GM18907 (cell line): ENCODE measurements at regions not wholly inside any gene's neighbourhood (a gene's known extent, or its start where the extent isn't known, plus 50 kb on each side); places are given as distances from the start of the nearest gene placed in this dataset.

Experiments used
- ATAC-seq: cut with Tn5 transposase; IDR thresholded peaks from one replicate; pipeline ENCODE4 v1.9.1; 2021; ENCODE audit warnings: mild to moderate bottlenecking, moderate library complexity; ENCODE audit not compliant: unreplicated experiment

DNA sequence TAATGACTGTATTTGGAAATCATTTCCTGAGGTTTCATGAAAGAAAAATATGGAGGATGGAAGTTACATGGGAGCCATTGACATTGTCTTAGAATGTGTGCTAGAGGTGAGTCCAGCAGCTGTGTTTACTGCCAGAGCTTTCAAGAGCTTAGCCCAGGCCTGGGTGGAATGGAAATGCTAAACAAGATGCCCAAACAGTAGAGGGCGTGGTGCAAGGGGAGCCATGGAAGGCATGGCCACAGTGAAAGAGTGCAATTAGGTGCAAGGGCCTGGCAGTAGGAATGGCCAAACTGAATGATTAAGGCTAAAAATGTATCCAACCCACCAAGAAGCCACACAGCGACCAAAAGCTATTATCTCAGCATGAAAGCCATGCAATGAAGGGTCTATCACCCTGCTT is 257.7 kb upstream of the NR2F2 start:
- ATAC-seq: no peak

GRCh38 chr15:96073908-96074307 is 256.6 kb upstream of the NR2F2 start:
- ATAC-seq: no peak

GRCh38 chr15:96075895-96076294 is 254.6 kb upstream of the NR2F2 start:
- no peak for ATAC-seq

- ATAC-seq: no peak
Measured at GRCh38 chr15:96076350-96076749, 254.2 kb upstream of the NR2F2 start.

- ATAC-seq: no peak
Measured at GRCh38 chr15:96079041-96079440, 251.5 kb upstream of the NR2F2 start.

DNA sequence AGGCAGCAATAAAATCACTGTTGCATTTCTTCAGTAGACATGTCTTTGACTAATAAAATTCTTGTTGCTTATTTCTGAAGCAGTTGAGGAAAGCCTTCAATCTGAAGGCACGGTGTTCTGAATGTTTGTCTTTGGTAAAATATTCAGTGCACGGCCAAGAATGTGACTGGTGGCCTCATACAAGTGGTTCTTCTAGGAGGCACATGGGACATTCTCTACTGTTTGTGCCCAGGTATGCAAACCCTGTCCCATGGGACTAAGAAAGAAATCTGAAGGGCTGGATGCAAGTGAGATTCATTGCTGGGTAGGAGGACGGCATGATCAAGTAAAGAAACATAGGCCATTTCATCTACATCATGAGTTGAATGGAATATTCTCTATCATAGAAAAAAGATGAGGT is 250.6 kb upstream of the NR2F2 start:
- no peak for ATAC-seq

- ATAC-seq: no peak
Measured at GRCh38 chr15:96086164-96086563, 244.3 kb upstream of the NR2F2 start.

DNA sequence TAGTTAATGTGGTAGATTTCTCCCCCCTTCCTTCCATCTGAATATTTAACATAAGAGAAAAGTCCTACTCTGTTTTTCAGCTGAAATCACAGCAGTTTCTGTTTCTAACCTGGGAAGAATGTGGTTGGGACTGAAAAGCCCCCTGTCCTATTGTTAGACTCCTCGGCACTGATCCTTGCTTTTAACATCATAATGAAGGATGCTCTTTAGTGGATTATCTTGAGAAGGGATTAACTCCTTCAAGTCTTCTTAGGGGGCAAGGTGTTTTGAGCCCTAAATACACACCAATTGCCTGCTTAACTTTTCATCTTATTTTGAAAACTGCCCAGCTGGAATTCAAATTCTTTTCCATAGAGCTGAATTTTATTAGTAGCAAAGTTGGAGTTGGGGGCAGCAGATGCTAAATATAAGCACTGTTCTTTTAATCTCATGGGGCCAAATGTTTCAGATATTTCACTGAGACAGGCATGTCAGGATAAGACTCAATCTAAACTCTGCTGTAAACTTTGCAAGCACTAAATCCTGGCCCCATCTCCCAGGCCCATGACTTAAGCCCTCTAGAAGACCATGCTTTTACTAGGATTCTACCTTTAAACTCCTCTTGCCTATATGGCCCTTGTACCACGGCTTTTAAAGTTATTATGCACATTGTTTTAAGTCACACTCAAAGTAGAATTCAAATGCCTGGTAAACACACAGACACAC is 243.2 kb upstream of the NR2F2 start:
- ATAC-seq: no peak

DNA sequence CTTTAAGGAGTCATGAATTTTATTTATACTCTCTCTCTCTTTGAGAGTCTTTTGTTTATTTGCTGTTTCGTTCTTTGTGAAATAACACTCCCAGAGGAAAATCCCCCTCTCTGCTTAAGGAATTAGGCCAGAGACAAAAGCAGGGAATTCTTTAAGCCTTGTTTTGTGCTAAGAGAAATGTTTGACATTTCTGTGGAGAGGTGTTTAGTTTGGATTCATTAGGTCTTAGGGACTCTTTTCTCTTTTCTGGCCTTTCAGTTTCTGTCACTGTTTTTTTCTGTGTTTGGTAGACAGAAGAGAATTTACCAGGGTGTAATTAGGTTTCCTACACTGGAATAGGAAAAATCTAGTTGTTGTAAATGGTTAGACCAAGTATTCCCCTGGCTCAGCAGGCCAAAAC is 241.8 kb upstream of the NR2F2 start:
- ATAC-seq: no peak

GRCh38 chr15:96089405-96090058 is 241.0 kb upstream of the NR2F2 start:
- ATAC-seq: no peak

DNA sequence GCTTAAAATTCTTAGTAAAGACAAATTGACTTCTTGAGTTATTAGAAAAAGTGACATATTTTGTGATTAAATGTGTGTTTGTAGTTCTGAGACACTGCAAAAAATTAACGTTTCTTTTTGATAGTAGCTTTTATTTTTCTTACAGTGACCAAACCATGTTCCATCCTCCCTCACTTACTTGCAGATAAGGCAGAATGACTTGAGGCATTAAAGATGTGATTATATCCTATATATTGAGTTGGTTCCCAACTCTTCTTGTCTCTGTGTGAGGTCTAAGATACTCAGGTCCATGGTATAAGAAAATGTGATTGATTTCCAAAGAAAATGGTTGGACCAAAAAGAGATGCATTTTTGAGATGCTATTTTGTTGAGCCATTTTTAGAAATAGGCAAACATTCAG is 238.3 kb upstream of the NR2F2 start:
- ATAC-seq: no peak

DNA sequence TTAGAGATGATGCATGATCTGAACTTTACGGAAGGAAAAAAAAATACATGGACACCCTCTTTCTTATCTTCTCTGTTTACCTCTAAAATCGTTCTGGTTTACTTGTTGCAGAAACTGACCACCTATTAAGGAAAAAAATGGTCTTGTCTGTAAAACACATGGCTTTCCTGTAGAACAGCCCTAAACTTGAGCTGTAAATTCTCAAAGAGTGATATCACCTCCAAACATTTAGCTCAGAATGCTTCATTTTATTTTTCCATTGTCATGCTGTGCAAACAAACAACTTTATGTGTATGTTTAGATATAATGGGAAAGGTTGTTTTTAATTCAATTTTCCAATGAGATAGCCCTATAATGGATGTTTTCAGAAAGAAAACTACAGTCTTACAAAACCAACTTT is 237.4 kb upstream of the NR2F2 start:
- no peak for ATAC-seq

DNA sequence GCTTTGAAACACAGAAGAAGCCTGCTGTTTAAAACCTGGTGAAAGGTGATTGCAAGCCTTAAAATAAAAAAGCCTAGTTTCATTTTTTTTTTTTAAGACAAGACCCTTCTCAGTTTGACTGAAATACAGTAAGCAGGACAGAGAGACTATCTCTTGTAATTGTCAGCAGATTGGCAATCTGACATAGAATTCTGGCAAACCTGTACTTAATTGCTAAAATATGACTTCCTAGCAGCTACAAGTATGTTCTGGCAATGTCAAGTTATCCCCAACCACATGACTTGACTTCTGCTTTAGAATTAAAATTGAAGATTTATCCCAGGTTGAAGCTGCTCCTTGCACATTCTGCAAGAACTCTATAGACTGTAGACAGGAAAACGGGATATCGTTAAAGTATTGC is 232.8 kb upstream of the NR2F2 start:
- ATAC-seq: no peak

DNA sequence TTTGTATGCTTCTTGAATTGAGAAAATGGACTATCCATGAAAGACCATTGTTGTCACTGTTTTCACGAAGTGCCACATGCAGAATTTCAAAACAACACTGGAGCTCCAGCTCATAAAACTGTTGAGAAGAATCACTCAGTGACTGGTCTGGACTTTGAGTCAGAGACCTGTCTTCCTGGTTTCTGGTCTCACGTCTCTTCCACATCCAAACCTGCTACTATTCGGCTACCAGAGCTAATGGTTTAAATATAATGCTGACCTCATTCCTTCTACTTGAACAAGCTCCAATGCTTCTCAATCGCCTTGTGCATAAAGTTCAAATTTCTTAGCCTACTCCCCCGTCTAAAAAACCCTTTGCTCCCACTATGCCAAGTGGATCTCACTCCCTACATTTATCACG is 227.9 kb upstream of the NR2F2 start:
- no peak for ATAC-seq

GRCh38 chr15:96106181-96106580 is 224.3 kb upstream of the NR2F2 start:
- no peak for ATAC-seq

DNA sequence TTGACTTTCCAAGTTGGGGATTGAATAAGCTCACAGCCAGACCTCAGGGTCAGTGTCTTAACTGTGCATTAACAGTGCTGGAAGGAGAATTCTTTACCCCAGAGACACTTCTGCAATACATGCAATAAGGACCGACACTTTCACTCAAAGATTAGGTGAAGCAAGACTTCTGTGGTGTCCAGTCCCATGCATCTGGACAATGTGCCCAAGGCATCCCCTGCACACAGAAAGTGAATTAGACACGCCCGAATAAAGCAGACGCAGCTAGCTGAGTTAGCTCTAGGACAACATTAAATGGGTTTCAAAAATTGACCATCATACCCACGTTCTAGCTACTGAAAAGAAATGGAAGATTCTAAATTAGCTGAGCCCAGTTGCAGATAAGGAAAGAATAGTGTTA is 223.9 kb upstream of the NR2F2 start:
- ATAC-seq: no peak

- ATAC-seq: no peak
Measured at GRCh38 chr15:96107916-96108315, 222.6 kb upstream of the NR2F2 start.

DNA sequence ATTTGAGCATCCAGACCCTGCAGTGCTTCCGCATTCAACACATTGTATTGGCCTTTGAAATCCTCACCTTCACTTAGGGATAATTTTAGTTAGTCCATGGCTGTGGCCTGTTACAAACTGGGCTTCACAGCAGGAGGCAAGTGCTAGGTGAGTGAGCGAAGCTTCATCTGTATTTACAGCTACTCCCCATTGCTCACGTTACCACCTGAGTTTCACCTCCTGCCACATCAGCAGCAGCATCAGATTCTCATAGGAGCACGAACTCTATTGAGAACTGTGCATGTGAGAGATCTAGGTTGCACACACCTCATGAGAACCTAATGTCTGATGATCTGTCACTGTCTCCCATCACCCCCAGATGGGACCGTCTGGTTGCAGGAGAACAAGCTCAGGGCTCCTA is 222.1 kb upstream of the NR2F2 start:
- no peak for ATAC-seq

DNA sequence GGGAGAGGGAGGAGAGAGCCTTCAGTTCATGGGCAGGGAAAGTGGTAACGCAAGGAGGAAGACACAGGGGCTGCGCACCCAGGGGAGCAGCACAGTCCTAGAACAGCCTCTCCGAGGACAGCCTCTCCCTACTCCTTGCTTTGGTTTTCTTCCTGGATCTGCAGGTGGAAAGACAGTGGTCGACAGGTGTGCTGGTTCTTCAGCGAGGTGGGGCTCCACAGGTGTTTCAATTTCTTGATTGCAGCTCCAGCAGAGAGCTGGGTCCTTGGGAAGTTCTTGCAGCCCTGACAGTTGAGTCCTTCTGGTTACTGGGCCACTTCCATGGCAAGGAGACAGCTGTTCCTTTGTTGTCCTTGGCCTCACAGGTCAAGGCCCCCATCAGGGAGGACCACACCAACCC is 220.7 kb upstream of the NR2F2 start:
- ATAC-seq: no peak

GRCh38 chr15:96112018-96112417 is 218.5 kb upstream of the NR2F2 start:
- ATAC-seq: no peak

GRCh38 chr15:96115642-96116041 is 214.9 kb upstream of the NR2F2 start:
- no peak for ATAC-seq

DNA sequence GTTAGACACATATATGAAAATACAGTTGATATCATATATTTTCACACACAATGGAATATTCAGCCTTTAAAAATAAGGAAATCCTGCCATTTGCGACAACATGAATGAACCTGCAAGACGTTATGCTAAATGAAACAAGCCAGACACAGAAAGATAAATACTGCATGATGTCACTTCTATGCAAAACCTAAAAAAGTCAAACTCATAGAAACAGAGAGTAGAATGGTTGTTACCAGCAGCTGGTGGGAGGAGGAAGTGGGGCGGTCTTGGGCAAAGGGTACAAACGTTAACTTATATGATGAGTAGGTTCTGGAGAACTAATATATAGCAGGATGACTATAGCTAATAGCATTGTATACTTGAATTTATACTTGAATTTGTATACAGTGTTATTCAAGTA is 213.2 kb upstream of the NR2F2 start:
- no peak for ATAC-seq

GRCh38 chr15:96119734-96120133 is 210.8 kb upstream of the NR2F2 start:
- ATAC-seq: no peak
